WERI-Rb-1 (cell line): ENCODE measurements at regions not wholly inside any gene's neighbourhood (a gene's known extent, or its start where the extent isn't known, plus 50 kb on each side); places are given as distances from the start of the nearest gene placed in this dataset.

Source experiments
- DNase-seq: peaks from one replicate; pipeline ENCODE4 v3.0.0-alpha.2; 2020
- H3K27ac ChIP-seq: fragments of 250-450 bp; sonication (Bioruptor Pico); 2 replicates; pipeline ENCODE4 v1.5.1; 2020; ENCODE audit warnings: mild to moderate bottlenecking, moderate library complexity
- H3K27me3 ChIP-seq: fragments of 250-450 bp; sonication (Bioruptor Pico); 2 replicates; pipeline ENCODE4 v1.5.1; 2021; ENCODE audit warnings: mild to moderate bottlenecking, low read depth, moderate library complexity; ENCODE audit not compliant: insufficient read depth, severe bottlenecking
- H3K36me3 ChIP-seq: fragments of 250-450 bp; sonication (Bioruptor Pico); 2 replicates; pipeline ENCODE4 v1.5.1; 2020; ENCODE audit warnings: mild to moderate bottlenecking, moderate library complexity
- H3K4me3 ChIP-seq: 2 replicates; pipeline ENCODE4 v1.5.1; 2011; ENCODE audit warnings: low read depth, mild to moderate bottlenecking, control low read depth, low read length
- H3K9me3 ChIP-seq: fragments of 250-450 bp; sonication (Bioruptor Pico); 2 replicates; pipeline ENCODE4 v1.5.1; 2021; ENCODE audit warnings: mild to moderate bottlenecking, moderate library complexity; ENCODE audit not compliant: severe bottlenecking
- CTCF ChIP-seq: IDR thresholded peaks from 2 replicates; pipeline ENCODE4 v1.5.1; 2011; ENCODE audit warnings: low read depth, mild to moderate bottlenecking, control low read depth, inconsistent platforms, low read length

- no peaks in the 10 kb centered on the region for H3K36me3 ChIP-seq
- H3K27ac ChIP-seq: no peak overlapping the region
- H3K9me3 ChIP-seq: no peaks in the 10 kb centered on the region
- peak; percentile 12 for DNase-seq
- no peaks in the 10 kb centered on the region for H3K27me3 ChIP-seq
- H3K4me3 ChIP-seq: no peak overlapping the region
- no peak for TF ChIP-seq CTCF
Measured at GRCh38 chr10:10609379-10609955, 408.2 kb upstream of the CELF2 start.

GRCh38 chr10:10610171-10610570 lies 407.5 kb upstream of the CELF2 start:
- TF ChIP-seq CTCF: no peak
- H3K36me3 ChIP-seq: no peaks in the 10 kb centered on the region
- no peak overlapping the region for H3K4me3 ChIP-seq
- no peak for DNase-seq
- H3K27ac ChIP-seq: no peak overlapping the region
- no peaks in the 10 kb centered on the region for H3K27me3 ChIP-seq
- no peaks in the 10 kb centered on the region for H3K9me3 ChIP-seq

- DNase-seq: no peak
- no peak for TF ChIP-seq CTCF
- no peaks in the 10 kb centered on the region for H3K9me3 ChIP-seq
- H3K36me3 ChIP-seq: no peaks in the 10 kb centered on the region
- H3K27me3 ChIP-seq: no peaks in the 10 kb centered on the region
- H3K4me3 ChIP-seq: no peak overlapping the region
- H3K27ac ChIP-seq: no peak overlapping the region
Measured at GRCh38 chr10:10612151-10612550, 405.5 kb upstream of the CELF2 start.

- no peaks in the 10 kb centered on the region for H3K9me3 ChIP-seq
Measured at GRCh38 chr10:10613656-10614244, 403.9 kb upstream of the CELF2 start.

GRCh38 chr10:10617686-10618085 lies 400.0 kb upstream of the CELF2 start:
- peak; percentile 13 for DNase-seq
- no peak overlapping the region for H3K27ac ChIP-seq
- H3K9me3 ChIP-seq: no peaks in the 10 kb centered on the region
- TF ChIP-seq CTCF: no peak
- H3K4me3 ChIP-seq: no peak overlapping the region
- H3K36me3 ChIP-seq: no peaks in the 10 kb centered on the region
- no peaks in the 10 kb centered on the region for H3K27me3 ChIP-seq

More at GRCh38 chr10:10613656-10614244, 403.9 kb upstream of the CELF2 start:
- Histone ChIP-seq H3K27ac (no peak overlapping the region), H3K27me3 (no peaks in the 10 kb centered on the region), H3K36me3 (no peaks in the 10 kb centered on the region), H3K4me3 (no peak overlapping the region)
- TF ChIP-seq CTCF: no peak
- DNase-seq: no peak

- H3K36me3 ChIP-seq: no peaks in the 10 kb centered on the region
- TF ChIP-seq CTCF: no peak
Measured at GRCh38 chr10:10618139-10618538, 399.5 kb upstream of the CELF2 start.

More at GRCh38 chr10:10618139-10618538, 399.5 kb upstream of the CELF2 start:
- Histone ChIP-seq H3K27me3 (no peaks in the 10 kb centered on the region), H3K9me3 (no peaks in the 10 kb centered on the region), H3K4me3 (no peak overlapping the region), H3K27ac (no peak overlapping the region)
- no peak for DNase-seq
